H1 (cell line): ENCODE measurements at regions not wholly inside any gene's neighbourhood (a gene's known extent, or its start where the extent isn't known, plus 50 kb on each side); places are given as distances from the start of the nearest gene placed in this dataset.

Source experiments
- CTCF ChIA-PET: fragments of 300-600 bp; sonication (Branson Sonifier 250); formaldehyde crosslinking; loops from one replicate; lab custom pipeline; 2021; ENCODE audit not compliant: partially characterized antibody; lab: Charles Lee
- POLR2A ChIA-PET: fragments of 300-600 bp; sonication (Branson Sonifier 250); formaldehyde crosslinking; loops from one replicate; lab custom pipeline; 2021; ENCODE audit warnings: inconsistent platforms; ENCODE audit not compliant: partially characterized antibody; lab: Charles Lee
- DNase-seq, 2 experiments: peaks; one replicate each; pipeline versions ENCODE4 v3.0.0 to v3.0.0-alpha.2; 2010 to 2022; ENCODE audit warnings: low spot score in 2 of 2, low read depth in 1 of 2, mixed read lengths in 1 of 2
- FAIRE-seq: peaks from 2 replicates; lab custom pipeline; 2011; peaks lifted over from hg19 to GRCh38; lab: Jason Lieb, UNC
- H2AFZ ChIP-seq: 2 replicates; pipeline ENCODE4 v1.8.1; 2012; ENCODE audit warnings: low read length, inconsistent platforms
- H2AK5ac ChIP-seq: 2 replicates; pipeline ENCODE4 v1.6.1; 2013; ENCODE audit warnings: low read depth, low read length
- H2BK120ac ChIP-seq: replicated peaks from 2 replicates; pipeline ENCODE3; 2013; ENCODE audit warnings: low read depth, low read length, inconsistent platforms
- H2BK12ac ChIP-seq: 2 replicates; pipeline ENCODE4 v1.6.1; 2013; ENCODE audit warnings: low read depth, low read length
- H2BK15ac ChIP-seq: 2 replicates; pipeline ENCODE4 v1.6.1; 2013; ENCODE audit warnings: low read length
- H2BK20ac ChIP-seq: 2 replicates; pipeline ENCODE4 v1.6.1; 2013; ENCODE audit warnings: low read length
- H2BK5ac ChIP-seq: 2 replicates; pipeline ENCODE4 v1.6.1; 2013; ENCODE audit warnings: low read depth, low read length
- H3K14ac ChIP-seq: 2 replicates; pipeline ENCODE4 v1.6.1; 2013; ENCODE audit warnings: inconsistent platforms; ENCODE audit not compliant: insufficient read length
- H3K18ac ChIP-seq: 2 replicates; pipeline ENCODE4 v1.6.1; 2013; ENCODE audit warnings: low read length; ENCODE audit errors: extremely low read depth
- H3K23ac ChIP-seq: 2 replicates; pipeline ENCODE4 v1.6.1; 2013; ENCODE audit warnings: inconsistent platforms; ENCODE audit not compliant: insufficient read length
- H3K23me2 ChIP-seq: 2 replicates; pipeline ENCODE4 v1.6.1; 2013; ENCODE audit warnings: low read depth, low read length
- H3K27ac ChIP-seq: 2 replicates; pipeline ENCODE4 v1.6.1; 2011; ENCODE audit warnings: low read depth, low read length, inconsistent platforms
- H3K27me3 ChIP-seq, 4 experiments: replicated peaks in 1 of 4; 1 replicate in 1 of 4; 2 replicates in 3 of 4; pipeline versions ENCODE4 v1.6.1 to v1.8.1; 2011 to 2013; ENCODE audit warnings: low read length in 3 of 4, mild to moderate bottlenecking in 3 of 4, inconsistent platforms in 2 of 4, mixed read lengths in 2 of 4, moderate library complexity in 1 of 4; ENCODE audit not compliant: control insufficient read depth in 3 of 4, insufficient read depth in 3 of 4; ENCODE audit errors: extremely low read depth in 1 of 4
- H3K36me3 ChIP-seq, 4 experiments: 2 replicates each; pipeline versions ENCODE4 v1.6.1 to v1.8.1; 2011 to 2013; ENCODE audit warnings: mild to moderate bottlenecking in 4 of 4, low read length in 3 of 4, moderate library complexity in 2 of 4, control low read depth in 1 of 4, inconsistent platforms in 1 of 4; ENCODE audit not compliant: insufficient read depth in 4 of 4, control insufficient read depth in 2 of 4
- H3K4ac ChIP-seq: replicated peaks from 2 replicates; pipeline ENCODE3; 2013; ENCODE audit warnings: low read length, low read depth, mixed read lengths, inconsistent platforms; ENCODE audit not compliant: insufficient read length
- H3K4me1 ChIP-seq, 4 experiments: replicated peaks in 1 of 4; 1 replicate in 1 of 4; 2 replicates in 3 of 4; pipeline versions ENCODE4 v1.6.1 to v1.8.1; 2011 to 2013; ENCODE audit warnings: low read length in 3 of 4, inconsistent platforms in 2 of 4, mixed read lengths in 1 of 4; ENCODE audit not compliant: insufficient read depth in 4 of 4, control insufficient read depth in 3 of 4
- H3K4me2 ChIP-seq, 2 experiments: 2 replicates each; pipeline versions ENCODE4 v1.6.1 to v1.8.1; 2011 to 2013; ENCODE audit warnings: low read depth in 2 of 2, low read length in 2 of 2, control low read depth in 1 of 2, inconsistent platforms in 1 of 2, mild to moderate bottlenecking in 1 of 2; ENCODE audit not compliant: insufficient read depth in 1 of 2
- H3K4me3 ChIP-seq, 4 experiments: fragments of 200-600, 300-600 bp in 1 of 4; sonication (generic), shearing (Covaris generic), sonication (Bioruptor Twin) in 1 of 4; 2 replicates each; pipeline versions ENCODE4 v1.5.1 to v1.8.1; 2011 to 2016; ENCODE audit warnings: low read length in 4 of 4, low read depth in 3 of 4, control low read depth in 2 of 4, inconsistent platforms in 2 of 4, mild to moderate bottlenecking in 2 of 4, mixed read lengths in 1 of 4, moderate library complexity in 1 of 4; ENCODE audit not compliant: insufficient read depth in 2 of 4; ENCODE audit errors: extremely low read depth in 1 of 4
- H3K56ac ChIP-seq: replicated peaks from 2 replicates; pipeline ENCODE3; 2013; ENCODE audit warnings: low read depth, mild to moderate bottlenecking, mixed read lengths, low read length, inconsistent platforms; ENCODE audit not compliant: insufficient read length
- H3K79me1 ChIP-seq: 2 replicates; pipeline ENCODE4 v1.6.1; 2013; ENCODE audit warnings: low read depth, low read length, control low read depth
- H3K79me2 ChIP-seq, 2 experiments: 2 replicates each; pipeline versions ENCODE4 v1.6.1 to v1.8.1; 2012 to 2013; ENCODE audit warnings: low read length in 2 of 2, mild to moderate bottlenecking in 2 of 2, inconsistent platforms in 1 of 2; ENCODE audit not compliant: insufficient read depth in 2 of 2, control insufficient read depth in 1 of 2
- H3K9ac ChIP-seq, 4 experiments: replicated peaks in 1 of 4; 1 replicate in 1 of 4; 2 replicates in 3 of 4; pipeline versions ENCODE4 v1.6.1 to v1.8.1; 2011 to 2013; ENCODE audit warnings: low read depth in 3 of 4, low read length in 3 of 4, control low read depth in 2 of 4, mild to moderate bottlenecking in 2 of 4, moderate library complexity in 2 of 4, inconsistent platforms in 1 of 4; ENCODE audit errors: extremely low read depth in 1 of 4
- H3K9me3 ChIP-seq, 2 experiments: 2 replicates each; pipeline versions ENCODE4 v1.6.1 to v1.8.1; 2012 to 2013; ENCODE audit warnings: mild to moderate bottlenecking in 2 of 2, moderate library complexity in 2 of 2, control low read depth in 1 of 2, inconsistent platforms in 1 of 2, low read depth in 1 of 2, low read length in 1 of 2, mixed read lengths in 1 of 2; ENCODE audit not compliant: insufficient read depth in 2 of 2
- H4K20me1 ChIP-seq, 2 experiments: replicated peaks in 1 of 2; 2 replicates each; pipeline versions ENCODE3 to v1.8.1; 2011 to 2013; ENCODE audit warnings: inconsistent platforms in 2 of 2, low read length in 2 of 2, mild to moderate bottlenecking in 1 of 2; ENCODE audit not compliant: insufficient read depth in 2 of 2, control insufficient read depth in 1 of 2
- H4K5ac ChIP-seq: 2 replicates; pipeline ENCODE4 v1.6.1; 2013; ENCODE audit warnings: low read length, low read depth, mixed read lengths, inconsistent platforms; ENCODE audit not compliant: insufficient read length
- H4K8ac ChIP-seq: 2 replicates; pipeline ENCODE4 v1.8.0; 2013; ENCODE audit warnings: mild to moderate bottlenecking, moderate library complexity, low read length, inconsistent platforms; ENCODE audit not compliant: insufficient read depth; ENCODE audit errors: extremely low read depth
- H4K91ac ChIP-seq: replicated peaks from 2 replicates; pipeline ENCODE3; 2013; ENCODE audit warnings: low read length, mixed read lengths, inconsistent platforms; ENCODE audit not compliant: insufficient read length
- BRCA1 ChIP-seq: IDR thresholded peaks from 2 replicates; pipeline ENCODE4 v1.6.1; 2012; ENCODE audit warnings: low read depth, low read length, improper control_type of control experiment
- CEBPB ChIP-seq: IDR thresholded peaks from 2 replicates; pipeline ENCODE4 v1.6.1; 2012; ENCODE audit warnings: low read depth, low read length
- CTBP2 ChIP-seq: IDR thresholded peaks from 2 replicates; pipeline ENCODE4 v1.7.0; 2011; ENCODE audit warnings: borderline replicate concordance, mild to moderate bottlenecking, moderate library complexity, mixed read lengths, low read length; ENCODE audit not compliant: insufficient read depth, insufficient read length
- MAFK ChIP-seq: IDR thresholded peaks from 2 replicates; pipeline ENCODE4 v1.6.1; 2012; ENCODE audit warnings: low read depth, mild to moderate bottlenecking, improper control_type of control experiment, low read length
- MAX ChIP-seq: IDR thresholded peaks from 2 replicates; pipeline ENCODE4 v1.6.1; 2012; ENCODE audit warnings: inconsistent platforms
- SP1 ChIP-seq: IDR thresholded peaks from 2 replicates; pipeline ENCODE4 v1.6.1; 2011; ENCODE audit warnings: low read depth, low read length
- TCF12 ChIP-seq: IDR thresholded peaks from 2 replicates; pipeline ENCODE4 v1.6.1; 2011; ENCODE audit warnings: low read depth, mild to moderate bottlenecking, low read length
- YY1 ChIP-seq: IDR thresholded peaks from 2 replicates; pipeline ENCODE4 v1.6.1; 2011; ENCODE audit warnings: low read depth, mild to moderate bottlenecking, low read length
- WGBS, 2 experiments: shearing (Covaris generic) in 1 of 2; methylation state at CpG; one replicate each; pipeline versions ENCODE4 v1.1.6 to v1.1.7; 2013 to 2015; ENCODE audit warnings: low lambda C conversion rate in 2 of 2, mixed read lengths in 2 of 2, inconsistent platforms in 1 of 2, low coverage in 1 of 2, missing lambda C conversion rate in 1 of 2; ENCODE audit not compliant: insufficient replicate concordance in 2 of 2, insufficient coverage in 1 of 2, insufficient read length in 1 of 2; ENCODE audit errors: extremely low coverage in 1 of 2, missing lambda C conversion rate in 1 of 2; 5-methylcytosine and 5-hydroxymethylcytosine counted together

GRCh38 chr22:33971561-33971961, 51.3 kb upstream of the LARGE1 start:
- no peaks in the 10 kb centered on the region for H3K23me2 ChIP-seq
- H2AFZ ChIP-seq, result peak overlapping the region; percentile 81; the same call in 1 of the 2 replicates
- no peak overlapping the region for H3K23ac ChIP-seq
- no peak overlapping the region for H2BK15ac ChIP-seq
- no peaks in the 10 kb centered on the region for H3K9me3 ChIP-seq
- H3K27me3 ChIP-seq, result no peaks in the 10 kb centered on the region; a peak in 1 of 7 replicates
- POLR2A ChIA-PET, result no interaction called here
- no peak overlapping the region for H4K5ac ChIP-seq
- H3K79me1 ChIP-seq, result no peaks in the 10 kb centered on the region
- H4K20me1 ChIP-seq, result no peaks in the 10 kb centered on the region
- CTCF ChIA-PET, result interaction anchor here (1.2 to 1.6 kb wide), 2 partner anchors 47 to 60 kb away, joined by 3 read pairs; no protein-coding TSS in a partner anchor
- no peak overlapping the region for H2AK5ac ChIP-seq
- H3K4me3 ChIP-seq, result no peak overlapping the region
- no peaks in the 10 kb centered on the region for H3K36me3 ChIP-seq
- no peak for FAIRE-seq
- no peak for TF ChIP-seq TCF12
- TF ChIP-seq MAX, result no peak
- TF ChIP-seq CTBP2, result no peak
- no peak for TF ChIP-seq YY1
- TF ChIP-seq BRCA1, result no peak
- no peak for TF ChIP-seq MAFK
- peak; percentile 90 for TF ChIP-seq CEBPB
- TF ChIP-seq SP1, result no peak
- H3K27ac ChIP-seq, result no peak overlapping the region
- no peak overlapping the region for H3K56ac ChIP-seq
- H2BK120ac ChIP-seq, result no peak overlapping the region
- no peak overlapping the region for H2BK20ac ChIP-seq
- no peak overlapping the region for H4K8ac ChIP-seq
- H3K79me2 ChIP-seq, result no peaks in the 10 kb centered on the region
- H3K4ac ChIP-seq, result no peak overlapping the region
- no peak for DNase-seq
- H3K4me1 ChIP-seq, result 0 out of 7 replicates have a peak, but pooled peaks cover 0 to 1% (median 0%) of the 10 kb centered on the region in 4 experiments
- 0 out of 2 replicates have a peak overlapping the region, but pooled peaks have one; percentile 6 for H2BK12ac ChIP-seq
- H3K9ac ChIP-seq, result no peak overlapping the region
- 89% methylated on average over 4 of the region's 4 CpGs; no CpG with 5 or more reads in 1 of the 2 experiments for WGBS, 2 experiments
- H3K14ac ChIP-seq, result no peak overlapping the region
- H4K91ac ChIP-seq, result no peak overlapping the region
- no peak overlapping the region for H3K18ac ChIP-seq
- no peak overlapping the region for H2BK5ac ChIP-seq
- no peak overlapping the region for H3K4me2 ChIP-seq
